GM11168 (cell line): ENCODE measurements at regions not wholly inside any gene's neighbourhood (a gene's known extent, or its start where the extent isn't known, plus 50 kb on each side); places are given as distances from the start of the nearest gene placed in this dataset.

ENCODE experiments used
- in situ Hi-C: fragments of 300-500 bp; cut with MboI; formaldehyde crosslinking; loops from one replicate; pipeline ENCODE4 v1.12.0; 2022; ENCODE audit warnings: low sequenced_read_pairs; ENCODE audit not compliant: unreplicated experiment

DNA sequence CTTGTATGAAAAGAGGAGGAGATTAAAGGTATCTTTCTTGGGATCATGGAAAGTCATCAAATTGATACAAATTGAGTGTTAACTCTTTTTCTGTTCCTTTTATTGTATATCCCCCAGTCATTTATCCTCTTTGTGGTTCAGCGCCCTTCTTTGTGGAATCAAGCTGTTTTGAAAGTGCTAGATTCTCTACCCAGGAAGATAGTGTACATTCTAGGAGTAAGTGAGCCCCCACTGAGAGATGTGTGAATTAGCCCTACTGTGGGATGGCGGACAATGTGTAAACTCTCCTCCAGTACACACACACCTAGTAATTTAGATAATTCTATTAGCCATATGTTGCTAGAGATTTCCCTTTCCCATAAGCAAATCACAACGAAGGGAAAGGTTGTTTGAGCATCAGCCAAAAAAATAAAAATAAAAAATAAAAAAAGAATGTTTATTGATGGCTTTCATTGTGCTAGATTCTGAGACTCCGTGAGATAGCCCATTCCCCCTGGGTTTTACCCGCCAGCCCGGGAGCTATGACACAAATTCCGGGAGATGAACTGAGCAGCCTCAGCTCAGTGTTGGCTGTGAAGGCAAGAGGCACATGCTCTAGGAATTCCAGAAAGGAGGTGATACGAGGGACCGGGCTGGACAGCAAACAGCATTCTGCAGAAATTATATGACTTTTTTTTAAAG lies 378.4 kb upstream of the RUNX1 start:
- in situ Hi-C loops, result no loop called here

DNA sequence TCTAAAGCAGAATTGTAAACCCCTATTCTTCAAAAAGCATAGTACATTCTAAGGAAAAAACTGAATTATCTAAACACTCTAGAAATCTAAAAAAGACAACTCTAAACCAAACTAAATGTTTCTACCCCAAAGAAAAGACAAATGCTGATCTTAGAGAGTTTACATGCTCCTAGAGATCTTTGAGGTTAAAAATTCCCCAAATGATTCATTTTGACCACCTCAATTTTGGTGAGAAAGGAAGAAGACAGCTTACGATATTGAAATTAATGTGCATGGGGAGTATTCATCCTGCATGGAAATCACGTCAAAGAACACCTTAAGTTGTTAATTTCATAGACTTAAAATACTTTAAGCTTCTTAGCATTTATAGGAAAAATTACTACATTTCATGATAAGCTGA lies 377.8 kb upstream of the RUNX1 start:
- in situ Hi-C loops, result no loop called here

DNA sequence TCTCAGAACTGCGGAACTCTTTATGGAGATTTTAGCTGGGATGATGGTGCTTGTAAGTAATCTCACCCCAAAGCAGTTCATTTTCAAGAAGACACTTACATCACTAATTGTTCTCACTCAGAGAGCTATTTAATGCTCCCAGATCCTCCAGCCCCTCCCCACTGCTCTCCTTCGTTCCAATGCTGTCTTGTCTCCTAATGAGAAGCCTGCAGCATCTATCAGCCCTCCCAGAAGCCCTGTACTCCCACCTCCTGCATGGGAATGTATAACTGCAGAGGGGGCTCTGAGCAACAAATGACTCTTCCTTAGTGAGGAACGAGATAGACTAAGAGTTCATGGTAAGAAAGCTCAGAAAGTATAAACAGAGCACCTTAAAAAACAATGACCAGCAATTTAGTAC lies 377.4 kb upstream of the RUNX1 start:
- in situ Hi-C loops, result no loop called here

GRCh38 chr21:35424122-35424521 lies 375.0 kb upstream of the RUNX1 start:
- in situ Hi-C loops, result loop anchor here (25.0 kb wide), 2 partner anchors 413 to 537 kb away; no protein-coding TSS in a partner anchor

- in situ Hi-C loops, result loop anchor here (25.0 kb wide), 2 partner anchors 414 to 536 kb away; no protein-coding TSS in a partner anchor
Measured at GRCh38 chr21:35423709-35424108, 374.6 kb upstream of the RUNX1 start.

- in situ Hi-C loops, result loop anchor here (25.0 kb wide), 2 partner anchors 415 to 535 kb away; no protein-coding TSS in a partner anchor
Measured at GRCh38 chr21:35422011-35422410, 372.9 kb upstream of the RUNX1 start.

DNA sequence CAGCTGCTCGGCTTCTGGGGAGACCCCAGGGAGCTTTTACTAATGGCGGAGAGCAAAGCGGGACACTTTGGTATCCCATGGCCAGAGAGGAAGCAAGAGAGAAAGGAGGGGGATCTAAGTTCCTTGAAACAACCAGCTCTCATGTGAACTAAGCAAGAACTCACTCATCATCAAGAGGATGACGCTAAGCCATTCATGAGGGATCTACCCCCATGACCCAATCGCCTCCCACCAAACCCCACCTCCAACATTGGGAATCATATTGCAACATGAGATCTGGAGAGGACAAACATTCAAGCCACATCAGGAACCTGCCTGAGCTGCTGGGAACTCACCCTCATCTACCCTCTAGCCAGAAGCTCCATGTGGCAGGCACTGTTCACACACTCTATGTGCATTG lies 372.1 kb upstream of the RUNX1 start:
- in situ Hi-C loops, result loop anchor here (25.0 kb wide), 2 partner anchors 416 to 534 kb away; no protein-coding TSS in a partner anchor

GRCh38 chr21:35420656-35421055 lies 371.6 kb upstream of the RUNX1 start:
- in situ Hi-C loops, result loop anchor here (25.0 kb wide), 2 partner anchors 417 to 533 kb away; no protein-coding TSS in a partner anchor

- in situ Hi-C loops, result loop anchor here (25.0 kb wide), 2 partner anchors 420 to 530 kb away; no protein-coding TSS in a partner anchor
Measured at GRCh38 chr21:35417762-35418161, 368.7 kb upstream of the RUNX1 start.

DNA sequence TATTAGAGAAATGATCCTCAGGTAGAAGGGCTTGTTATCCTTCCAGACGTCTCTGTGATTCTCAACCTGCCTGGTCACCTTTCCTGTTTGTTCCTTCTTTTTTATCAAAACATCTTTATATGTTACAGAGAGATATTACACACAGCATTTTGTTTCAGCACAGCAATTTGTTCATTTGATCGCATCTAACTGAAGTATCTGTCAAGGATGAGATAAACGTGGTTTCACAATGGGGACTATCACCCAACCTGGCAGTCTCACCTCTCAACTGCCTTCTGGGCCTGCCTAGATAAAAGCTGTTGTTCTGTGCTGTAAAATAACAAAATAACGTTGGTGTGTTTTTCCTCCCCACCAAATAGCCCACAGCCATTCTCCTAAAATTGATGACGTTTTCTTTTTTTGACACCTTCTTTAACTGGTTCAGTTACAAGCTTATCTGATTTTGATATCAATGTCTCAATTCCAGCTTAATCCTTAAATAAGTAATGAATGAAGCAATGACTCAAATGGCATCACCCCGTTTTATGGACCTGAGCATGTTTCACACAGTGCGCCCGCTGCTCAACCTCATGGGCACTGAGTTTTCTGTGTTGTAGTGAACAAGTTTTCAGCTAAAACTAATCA lies 367.9 kb upstream of the RUNX1 start:
- in situ Hi-C loops, result loop anchor here (25.0 kb wide), 2 partner anchors 420 to 530 kb away; no protein-coding TSS in a partner anchor

- in situ Hi-C loops, result loop anchor here (25.0 kb wide), 2 partner anchors 423 to 527 kb away; no protein-coding TSS in a partner anchor
Measured at GRCh38 chr21:35414507-35415139, 365.5 kb upstream of the RUNX1 start.

DNA sequence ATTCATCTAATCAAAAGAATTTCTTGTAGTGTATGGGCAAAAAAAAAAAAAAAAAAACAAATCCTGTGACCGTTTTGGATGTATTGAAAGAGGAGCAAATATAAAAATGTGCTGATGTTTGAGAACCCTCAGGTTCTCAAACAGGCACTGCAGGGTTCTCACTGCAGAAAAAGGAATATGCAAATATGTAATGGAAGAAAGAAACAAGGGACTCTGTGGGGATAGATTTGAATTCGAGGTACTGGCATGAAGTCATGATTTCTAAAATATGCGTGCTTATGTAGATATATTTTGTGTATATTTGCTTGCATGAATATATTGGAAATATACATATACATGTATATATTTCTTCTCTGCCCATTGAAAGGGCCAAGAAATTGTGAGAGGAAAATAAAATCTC lies 365.0 kb upstream of the RUNX1 start:
- in situ Hi-C loops, result loop anchor here (25.0 kb wide), 2 partner anchors 423 to 527 kb away; no protein-coding TSS in a partner anchor

- in situ Hi-C loops, result loop anchor here (25.0 kb wide), 2 partner anchors 425 to 525 kb away; no protein-coding TSS in a partner anchor
Measured at GRCh38 chr21:35412231-35412630, 363.1 kb upstream of the RUNX1 start.

DNA sequence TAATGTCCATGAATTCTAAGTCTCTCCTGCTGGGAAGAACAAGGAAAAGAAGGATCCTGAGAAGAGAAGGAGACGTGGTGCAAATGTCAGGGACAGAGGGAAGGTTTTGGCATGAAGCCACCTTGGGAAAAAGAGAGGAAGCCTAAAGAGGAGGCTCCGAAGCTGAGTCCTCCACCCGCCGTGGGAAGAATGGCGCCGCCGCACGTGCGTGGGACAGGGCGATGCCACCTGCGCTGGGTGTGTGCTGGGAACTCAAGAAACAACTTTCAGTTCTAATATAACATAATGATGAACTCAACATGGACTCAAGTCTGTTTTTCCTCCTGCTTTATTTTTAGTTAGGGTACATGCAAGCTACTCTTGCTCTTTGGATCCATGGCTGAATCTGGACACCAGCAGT lies 362.3 kb upstream of the RUNX1 start:
- in situ Hi-C loops, result loop anchor here (25.0 kb wide), 2 partner anchors 426 to 524 kb away; no protein-coding TSS in a partner anchor

DNA sequence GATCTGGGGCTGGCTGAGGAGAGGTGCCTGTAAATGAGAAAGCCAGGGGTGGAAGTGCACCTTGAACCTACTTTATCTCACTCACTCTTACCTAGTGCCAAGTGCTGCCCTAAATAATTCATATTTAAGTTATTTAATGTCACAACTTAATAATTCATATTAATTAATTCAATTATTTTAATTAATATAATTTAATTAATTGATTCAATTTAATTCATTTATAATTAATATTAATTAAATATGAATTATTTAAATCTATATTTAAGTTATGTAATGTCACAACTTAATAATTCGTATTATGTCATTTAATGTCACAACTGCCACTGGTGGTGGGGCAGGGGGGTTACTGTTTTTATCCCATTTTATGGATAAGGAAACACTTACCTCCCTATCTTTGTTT lies 361.6 kb upstream of the RUNX1 start:
- in situ Hi-C loops, result loop anchor here (25.0 kb wide), 2 partner anchors 427 to 523 kb away; no protein-coding TSS in a partner anchor

- in situ Hi-C loops, result loop anchor here (25.0 kb wide), 2 partner anchors 427 to 523 kb away; no protein-coding TSS in a partner anchor
Measured at GRCh38 chr21:35410123-35410522, 361.0 kb upstream of the RUNX1 start.

- in situ Hi-C loops, result loop anchor here (10.0 to 25.0 kb wide), 4 partner anchors 354 to 614 kb away; no protein-coding TSS in a partner anchor
Measured at GRCh38 chr21:35408401-35408800, 359.3 kb upstream of the RUNX1 start.

- in situ Hi-C loops, result loop anchor here (10.0 to 25.0 kb wide), 4 partner anchors 352 to 612 kb away; no protein-coding TSS in a partner anchor
Measured at GRCh38 chr21:35406635-35407034, 357.5 kb upstream of the RUNX1 start.

DNA sequence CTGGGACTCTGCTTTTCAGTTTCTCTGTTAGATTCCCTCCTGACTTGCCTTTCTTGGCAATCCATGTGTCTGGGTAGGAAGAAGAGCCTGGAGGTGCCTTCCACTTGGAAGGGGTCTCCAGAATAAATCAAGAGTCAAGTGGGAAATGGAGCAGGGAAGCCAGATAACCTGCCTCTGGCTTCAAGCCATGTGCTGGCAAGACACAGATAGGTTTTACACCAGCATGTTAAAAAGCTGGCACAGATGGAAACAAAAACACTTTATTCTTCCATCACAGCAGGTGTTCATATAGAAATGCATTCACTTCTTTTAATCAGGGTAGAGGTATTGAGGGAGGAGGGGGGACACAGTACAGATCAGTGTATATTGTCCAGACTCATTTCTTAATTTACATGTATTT lies 356.9 kb upstream of the RUNX1 start:
- in situ Hi-C loops, result loop anchor here (10.0 to 25.0 kb wide), 4 partner anchors 351 to 611 kb away; no protein-coding TSS in a partner anchor

DNA sequence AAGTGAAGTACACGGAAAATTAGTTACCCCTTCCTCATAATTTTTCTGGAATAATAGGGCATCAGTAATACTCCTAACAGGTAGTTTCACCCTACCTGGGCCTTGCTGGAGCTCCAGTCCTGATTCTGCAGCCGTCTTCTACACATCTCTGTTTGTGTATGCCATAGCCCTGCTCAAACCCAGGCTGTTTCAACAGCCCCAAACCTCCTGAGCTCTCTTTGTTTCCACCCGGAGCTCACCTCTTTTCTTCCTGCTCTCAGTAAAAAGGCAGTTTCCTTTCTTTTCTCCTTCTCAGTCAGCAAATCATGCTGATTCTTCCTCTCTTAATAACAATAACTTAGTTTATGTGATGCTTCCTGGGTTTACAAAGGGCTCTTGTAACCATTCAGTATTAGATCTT lies 355.1 kb upstream of the RUNX1 start:
- in situ Hi-C loops, result loop anchor here (10.0 to 25.0 kb wide), 4 partner anchors 349 to 609 kb away; no protein-coding TSS in a partner anchor
